ENCODE measurements at regions not wholly inside any gene's neighbourhood (a gene's known extent, or its start where the extent isn't known, plus 50 kb on each side); places are given as distances from the start of the nearest gene placed in this dataset.

GRCh38 chr5:145218982-145219381 lies 616.2 kb downstream of the PRELID2 start:
- TF ChIP-seq CTCF (conservative IDR thresholded peaks at IDR 0.05; ENCODE audit: low read depth in 2 of 2) (no peak), REST (IDR thresholded peaks at IDR 0.05; ENCODE audit: unreplicated experiment) (no peak), CREB1 (CRISPR knock-in tag; IDR thresholded peaks at IDR 0.05; ENCODE audit: low read depth) (no peak), ZNF331 (CRISPR knock-in tag; IDR thresholded peaks at IDR 0.05; ENCODE audit: low read depth) (no peak), POLR2AphosphoS5 (IDR thresholded peaks at IDR 0.05; ENCODE audit: low read depth) (no peak), ETS1 (IDR thresholded peaks at IDR 0.05) (no peak), ZNF462 (CRISPR knock-in tag; IDR thresholded peaks at IDR 0.05) (no peak), EZH2phosphoT487 (IDR thresholded peaks at IDR 0.05; ENCODE audit: unreplicated experiment) (no peak), EZH2 (IDR thresholded peaks at IDR 0.05; ENCODE audit: low read depth, unreplicated experiment) (no peak)

Data from GM23338 (cell line).